Fibroblast of skin of scalp (primary cell): ENCODE measurements at regions not wholly inside any gene's neighbourhood (a gene's known extent, or its start where the extent isn't known, plus 50 kb on each side); places are given as distances from the start of the nearest gene placed in this dataset.
"Not testable (repeated sequence)": the region's sequence is repeated elsewhere in the genome, so short reads cannot be mapped to it uniquely, and the experiment has no call there.

ENCODE experiments used
- DNase-seq: peaks from one replicate; pipeline ENCODE4 v3.0.0-alpha.2; 2013

DNA sequence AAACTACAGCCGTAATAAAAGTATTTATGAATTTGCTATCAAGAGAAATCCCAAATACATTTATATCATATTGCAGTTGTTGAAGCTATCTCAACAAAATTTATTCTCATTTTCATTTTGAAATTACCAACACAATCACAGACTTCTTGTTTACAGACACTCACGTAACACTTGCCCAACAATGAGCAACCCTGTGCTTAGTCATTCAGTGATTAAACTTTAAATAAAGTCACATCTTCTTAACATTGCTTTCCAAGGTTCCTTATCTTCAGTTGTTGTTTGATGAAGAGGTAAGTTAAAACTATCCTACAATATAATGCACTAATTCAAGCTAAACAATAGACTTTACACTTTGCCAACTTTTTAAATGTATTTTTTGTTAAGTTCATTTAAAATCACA lies 601.8 kb downstream of the SLC16A7 start:
- DNase-seq, result no peak

DNA sequence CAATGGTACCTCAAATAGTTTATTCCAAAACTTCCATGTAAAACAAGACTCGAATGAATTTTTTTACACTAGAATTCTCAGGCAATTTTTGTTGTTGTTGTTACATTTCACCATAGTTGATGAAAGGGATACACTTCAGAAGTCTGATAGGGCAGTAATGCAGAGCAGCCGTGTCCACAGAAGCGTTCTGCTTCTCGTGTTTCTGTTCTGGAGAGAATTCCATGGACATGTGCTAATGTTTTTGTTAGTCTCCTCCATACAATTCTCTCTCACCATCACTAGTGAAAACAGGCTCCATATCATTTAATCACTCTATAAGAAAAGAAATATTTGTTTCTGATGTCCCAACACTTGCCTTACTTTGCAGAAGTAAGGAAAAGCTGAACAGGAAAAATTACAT lies 606.1 kb downstream of the SLC16A7 start:
- DNase-seq, result peak; percentile 61

DNA sequence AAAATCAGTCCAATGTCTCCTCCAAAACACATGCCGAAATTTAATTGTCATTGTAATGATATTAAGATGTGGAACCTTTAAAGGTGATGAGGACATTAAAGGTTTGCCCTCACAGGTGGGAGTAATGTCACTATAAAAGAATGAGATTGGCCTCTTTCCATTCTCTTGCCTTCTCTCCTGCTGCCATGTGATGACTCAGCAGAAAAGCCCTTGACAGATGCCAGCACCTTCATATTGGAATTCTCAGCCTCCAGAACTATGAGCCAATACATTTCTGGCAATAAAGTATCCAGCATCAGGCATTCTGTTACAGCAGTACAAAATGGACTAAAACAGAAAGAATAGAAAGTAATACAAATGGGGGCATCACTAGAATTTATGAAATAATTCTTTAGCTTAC lies 609.7 kb downstream of the SLC16A7 start:
- DNase-seq, result peak; percentile 53

DNA sequence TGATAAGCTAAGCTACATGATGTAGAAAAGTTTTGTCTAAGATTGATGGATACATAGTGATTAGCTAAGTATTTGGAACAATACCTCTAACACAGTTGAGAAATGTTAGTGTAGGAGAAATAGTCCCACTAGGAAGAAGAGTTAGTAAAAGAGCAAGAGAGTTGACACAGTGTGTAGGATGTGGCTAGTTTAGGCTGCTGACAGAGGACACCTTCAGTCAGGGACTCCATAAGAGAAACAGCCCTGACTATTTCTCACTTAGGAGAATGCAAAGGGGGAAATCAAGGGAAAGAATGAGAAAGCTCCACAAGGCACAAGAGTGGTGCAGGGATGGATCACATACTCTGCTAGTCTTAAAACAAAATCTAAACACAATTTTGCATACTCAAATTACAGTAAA lies 613.7 kb downstream of the SLC16A7 start:
- no peak for DNase-seq

DNA sequence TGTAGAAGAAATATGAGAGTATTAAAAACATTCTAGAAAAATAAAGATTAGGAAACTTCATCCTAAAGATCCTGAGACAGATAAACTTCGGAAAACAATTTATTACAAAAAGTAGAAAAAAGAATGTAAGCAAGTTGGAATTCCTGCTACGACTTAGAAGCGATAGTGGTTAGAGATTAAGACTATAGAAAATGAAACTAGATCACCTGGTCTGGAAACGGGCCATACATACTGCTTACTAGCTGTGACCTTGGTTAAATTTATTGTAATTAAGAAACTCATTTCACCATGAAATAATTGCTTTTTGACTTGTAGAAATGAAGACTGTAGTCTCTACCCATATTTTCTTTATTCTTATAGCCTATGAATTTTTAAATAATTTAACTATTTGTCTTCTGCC lies 614.1 kb downstream of the SLC16A7 start:
- no peak for DNase-seq

DNA sequence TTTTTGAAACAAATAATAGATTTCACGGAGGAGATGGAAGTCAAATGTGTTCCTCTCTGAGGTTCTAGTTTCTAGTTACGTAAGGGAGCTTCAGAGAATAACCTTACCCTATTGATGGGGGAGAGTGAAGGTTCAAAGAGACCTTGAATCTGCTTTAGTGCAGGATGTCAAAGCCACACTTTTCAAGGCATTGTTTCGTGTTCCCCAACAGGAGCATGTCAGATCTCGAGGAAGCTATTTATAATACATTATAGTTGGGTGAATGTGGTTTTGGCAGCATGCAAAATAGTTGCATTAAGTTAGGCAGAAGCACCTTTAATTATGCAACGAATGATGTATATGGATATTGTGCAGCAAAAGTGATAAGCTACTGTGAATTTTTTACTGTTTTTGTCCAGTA lies 614.9 kb downstream of the SLC16A7 start:
- DNase-seq, result no peak

DNA sequence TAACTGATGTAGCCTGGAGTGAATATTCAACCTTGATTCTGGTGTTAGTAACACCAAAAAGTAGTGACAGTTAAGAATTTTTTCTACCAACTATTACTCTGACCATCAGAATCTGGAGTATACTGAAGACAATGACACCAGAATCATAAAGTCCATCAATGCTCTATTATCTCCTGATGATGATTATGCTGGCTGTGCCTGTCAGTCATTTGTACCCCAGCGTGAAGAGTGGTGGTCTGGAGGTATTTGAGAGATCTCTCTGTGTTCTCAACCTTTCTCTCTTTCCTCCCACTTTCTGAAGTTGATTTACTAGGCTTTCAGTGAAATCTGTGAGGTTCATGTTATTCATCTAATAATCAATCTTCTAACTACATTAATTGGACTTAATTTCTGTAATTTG lies 615.4 kb downstream of the SLC16A7 start:
- DNase-seq, result no peak

DNA sequence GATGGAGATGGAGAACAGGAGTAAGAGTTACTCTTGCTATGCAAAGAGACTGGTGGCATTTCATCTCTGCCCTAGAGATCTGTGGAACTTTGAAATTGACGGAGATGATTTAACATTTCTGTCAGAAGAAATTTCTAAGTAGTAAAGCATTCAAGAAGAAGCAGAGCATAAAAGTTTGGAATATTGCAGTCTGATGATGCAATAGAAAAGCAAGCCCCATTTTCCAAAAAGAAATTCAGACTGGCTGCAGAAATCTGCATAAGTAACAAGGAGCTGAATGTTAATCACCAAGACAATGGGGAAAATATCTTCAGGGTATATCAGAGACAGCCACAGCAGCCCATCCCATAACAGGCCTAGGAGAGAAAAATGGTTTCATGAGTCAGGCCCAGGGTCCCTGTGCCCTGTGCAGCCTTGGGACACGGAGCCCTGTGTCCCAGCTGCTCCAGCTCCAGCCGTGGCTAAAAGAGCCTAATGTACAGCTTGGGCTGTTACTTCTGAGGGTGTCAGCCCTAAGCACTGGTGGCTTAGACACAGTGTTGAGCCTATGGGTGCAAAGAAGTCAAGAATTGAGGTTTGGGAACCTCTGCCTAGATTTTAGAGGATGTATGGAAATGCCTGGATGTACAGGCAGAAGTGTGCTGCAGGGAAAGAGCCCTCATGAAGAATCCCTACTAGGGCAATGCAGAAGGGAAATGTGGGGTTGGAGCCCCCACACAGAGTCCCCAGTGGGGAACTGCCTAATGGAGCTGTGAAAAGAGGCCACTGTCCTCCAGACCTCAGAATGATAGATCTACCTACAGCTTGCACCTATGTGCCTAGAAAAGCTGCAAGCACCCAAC lies 616.6 kb downstream of the SLC16A7 start:
- no peak for DNase-seq

DNA sequence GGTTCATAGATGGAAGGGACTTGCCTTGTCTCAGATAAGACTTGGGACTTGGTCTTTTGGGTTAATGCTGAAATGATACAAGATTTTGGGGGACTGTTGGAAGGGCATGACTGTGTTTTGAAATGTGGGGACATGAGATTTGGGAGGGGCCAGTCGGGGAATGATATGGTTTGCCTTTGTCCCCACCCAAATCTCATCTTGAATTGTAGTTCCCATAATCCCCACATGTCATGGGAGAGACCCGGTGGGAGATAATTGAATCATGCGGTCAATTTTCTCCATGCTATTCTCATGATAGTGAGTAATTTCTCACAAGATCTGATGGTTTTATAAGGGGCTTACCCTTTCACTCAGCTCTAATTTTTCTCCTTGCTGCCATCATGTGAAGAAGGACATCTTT lies 617.4 kb downstream of the SLC16A7 start:
- not testable (repeated sequence) for DNase-seq

DNA sequence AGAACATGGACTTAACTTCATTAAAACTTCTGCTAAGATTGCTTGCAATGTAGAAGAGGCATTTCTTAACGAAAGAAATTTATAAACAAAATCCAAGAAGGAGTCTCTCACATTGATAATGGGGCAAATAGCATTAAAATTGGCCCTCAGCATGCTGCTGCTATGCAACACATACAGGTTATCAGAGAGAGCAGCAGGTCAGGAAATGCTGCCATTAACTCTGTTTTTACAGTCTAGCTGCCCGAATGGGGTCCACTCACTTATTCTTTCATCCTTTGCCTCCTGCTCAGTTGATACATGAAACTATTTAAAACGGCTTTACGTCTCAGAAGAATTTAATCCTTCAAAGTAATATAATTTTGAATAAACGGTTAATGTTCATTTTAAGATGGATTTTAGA lies 620.4 kb downstream of the SLC16A7 start:
- DNase-seq, result no peak

DNA sequence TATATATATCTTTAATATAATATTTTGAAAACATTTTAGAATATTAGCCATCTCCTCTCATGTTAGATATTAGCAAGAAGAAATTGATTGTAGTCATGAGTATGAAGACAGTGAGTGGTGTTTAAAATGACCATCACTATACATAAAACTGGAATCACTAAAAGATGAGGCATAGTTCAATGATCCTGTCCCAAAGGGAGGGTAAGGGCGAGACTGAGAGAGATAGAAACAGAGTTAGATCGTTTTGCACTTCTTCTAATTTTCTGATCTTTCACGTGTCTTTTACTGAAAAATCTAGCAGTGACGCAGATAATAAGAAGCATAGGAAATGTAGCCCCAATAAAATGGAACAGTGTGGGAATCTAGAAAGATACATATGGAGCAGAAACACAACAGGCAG lies 627.4 kb downstream of the SLC16A7 start:
- no peak for DNase-seq

DNA sequence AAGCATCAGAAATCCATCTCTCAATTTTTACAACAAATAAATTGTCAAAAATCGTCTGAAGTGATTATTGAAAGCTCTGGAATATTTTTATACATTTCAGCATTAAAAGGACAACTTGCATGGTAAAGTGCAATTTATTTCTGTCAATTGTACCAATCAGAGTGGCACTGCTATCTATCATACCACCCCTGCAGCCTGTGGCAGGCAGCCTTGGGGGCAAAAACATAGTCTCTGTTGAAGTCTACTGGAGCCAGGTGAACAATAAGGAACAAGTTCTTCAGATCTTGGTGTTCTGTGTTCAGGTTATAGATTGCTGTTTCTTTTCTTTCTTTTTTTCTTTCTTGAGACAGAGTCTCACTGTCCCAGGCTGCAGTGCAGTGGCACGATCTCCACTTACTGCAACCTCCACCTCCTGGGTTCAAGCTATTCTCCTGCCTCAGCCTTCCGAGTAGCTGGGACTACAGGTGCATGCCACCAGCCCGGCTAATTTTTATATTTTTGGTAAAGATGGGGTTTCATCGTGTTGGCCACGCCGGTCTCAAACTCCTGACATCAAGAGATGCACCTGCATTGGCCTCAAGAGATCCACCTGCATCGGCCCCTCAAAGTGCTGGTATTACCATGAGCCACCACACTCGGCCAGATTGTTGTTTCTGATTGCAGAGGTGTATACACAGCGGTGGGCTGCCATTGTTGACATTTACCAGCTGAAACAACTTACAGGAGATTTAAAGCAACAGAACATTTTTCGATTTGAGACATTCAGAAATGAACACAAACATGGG lies 629.6 kb downstream of the SLC16A7 start:
- DNase-seq, result no peak

DNA sequence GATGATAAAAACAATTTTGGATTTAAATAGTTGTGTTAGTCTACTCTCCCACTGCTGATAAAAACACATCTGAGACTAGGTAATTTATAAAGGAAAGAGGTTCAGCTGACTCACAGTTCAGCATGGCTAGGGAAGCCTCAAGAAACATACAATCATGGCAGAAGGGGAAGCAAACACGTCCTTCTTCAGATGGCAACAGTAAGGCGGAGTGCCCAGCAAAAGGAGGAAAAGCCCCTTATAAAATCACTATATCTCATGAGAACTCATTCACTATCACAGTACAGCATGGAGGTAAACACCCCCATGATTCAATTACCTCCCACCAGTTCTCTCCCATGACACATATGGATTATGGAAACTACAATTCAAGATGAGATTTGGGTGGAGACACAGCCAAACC lies 632.1 kb downstream of the SLC16A7 start:
- DNase-seq, result no peak

DNA sequence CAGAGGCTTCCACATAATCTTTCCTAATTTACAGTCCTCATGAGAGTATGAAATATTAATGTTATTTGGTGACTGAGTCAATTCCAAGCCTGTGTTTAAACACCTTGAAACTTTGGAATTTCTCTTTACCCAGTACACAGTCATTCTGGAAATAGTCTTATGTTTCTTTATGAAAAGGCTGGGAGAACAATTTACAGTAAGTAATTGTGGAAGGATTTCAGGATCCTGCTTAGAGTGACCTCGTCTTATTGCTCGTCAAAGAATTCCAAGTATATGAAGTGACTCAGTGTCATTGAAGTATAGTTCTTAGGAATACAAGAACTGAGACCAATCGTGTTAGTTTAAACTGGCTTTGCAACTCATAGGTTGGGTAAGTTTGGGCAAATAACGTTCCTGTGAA lies 634.2 kb downstream of the SLC16A7 start:
- DNase-seq, result peak; percentile 39

DNA sequence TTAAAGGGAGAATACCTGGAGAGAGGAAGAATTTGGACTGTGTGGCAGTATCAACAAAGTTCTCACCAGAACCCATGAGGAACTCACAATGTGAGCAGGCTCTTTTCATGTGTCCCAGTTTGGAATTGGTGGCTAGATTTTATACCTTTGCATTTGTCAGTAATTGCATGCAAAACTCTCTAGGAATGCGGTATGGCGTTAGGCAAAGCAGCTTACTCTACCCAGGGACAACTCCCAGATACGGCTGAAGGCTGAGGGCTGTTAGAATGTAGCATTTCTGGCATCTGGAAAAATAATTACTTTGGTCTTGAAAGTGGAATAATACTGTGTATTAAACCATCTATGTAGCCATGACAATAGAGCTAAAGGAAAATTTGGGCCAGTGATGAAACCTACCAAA lies 635.5 kb downstream of the SLC16A7 start:
- DNase-seq, result peak; percentile 3

DNA sequence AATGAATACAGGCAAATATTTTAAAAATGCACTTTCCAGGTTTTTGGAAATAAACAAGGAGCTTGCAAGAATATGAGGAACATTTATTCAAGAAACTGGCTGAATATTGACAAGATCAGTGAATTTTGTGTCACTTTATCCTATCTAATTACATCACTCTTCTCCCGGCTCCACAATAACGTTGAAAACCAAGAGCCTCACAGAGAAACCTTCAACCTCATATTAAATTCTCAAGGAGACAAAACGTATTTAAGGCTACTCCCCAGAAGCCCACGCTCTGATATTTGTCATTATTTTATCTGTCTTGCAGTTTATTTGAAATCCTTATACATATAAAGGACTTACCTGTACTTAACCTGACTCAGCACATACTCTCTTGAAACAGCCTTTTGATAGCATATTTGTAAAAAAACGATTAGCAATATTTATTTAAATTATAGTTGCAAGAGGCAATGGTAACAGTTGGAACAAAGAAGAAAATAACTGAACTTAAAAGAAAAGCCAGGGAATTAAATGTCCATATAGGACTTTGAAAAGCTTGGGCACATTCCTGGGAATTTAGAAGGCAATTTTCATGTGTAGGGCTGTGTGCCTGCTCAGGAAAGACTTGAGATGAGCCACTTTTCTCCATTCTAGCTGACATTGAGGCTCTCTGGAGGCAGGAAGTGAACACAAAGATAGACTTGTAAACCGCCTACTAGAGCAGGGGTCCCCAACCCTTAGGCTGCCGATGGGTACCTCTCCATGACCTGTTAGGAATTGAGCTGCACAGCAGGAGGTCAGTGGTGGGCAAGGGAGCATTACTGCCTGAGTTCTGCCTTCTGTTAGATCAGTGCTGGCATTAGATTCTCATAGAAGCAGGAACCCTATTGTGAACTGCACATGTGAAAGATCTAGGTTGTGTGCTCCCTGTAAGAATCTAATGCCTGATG lies 636.4 kb downstream of the SLC16A7 start:
- no peak for DNase-seq

DNA sequence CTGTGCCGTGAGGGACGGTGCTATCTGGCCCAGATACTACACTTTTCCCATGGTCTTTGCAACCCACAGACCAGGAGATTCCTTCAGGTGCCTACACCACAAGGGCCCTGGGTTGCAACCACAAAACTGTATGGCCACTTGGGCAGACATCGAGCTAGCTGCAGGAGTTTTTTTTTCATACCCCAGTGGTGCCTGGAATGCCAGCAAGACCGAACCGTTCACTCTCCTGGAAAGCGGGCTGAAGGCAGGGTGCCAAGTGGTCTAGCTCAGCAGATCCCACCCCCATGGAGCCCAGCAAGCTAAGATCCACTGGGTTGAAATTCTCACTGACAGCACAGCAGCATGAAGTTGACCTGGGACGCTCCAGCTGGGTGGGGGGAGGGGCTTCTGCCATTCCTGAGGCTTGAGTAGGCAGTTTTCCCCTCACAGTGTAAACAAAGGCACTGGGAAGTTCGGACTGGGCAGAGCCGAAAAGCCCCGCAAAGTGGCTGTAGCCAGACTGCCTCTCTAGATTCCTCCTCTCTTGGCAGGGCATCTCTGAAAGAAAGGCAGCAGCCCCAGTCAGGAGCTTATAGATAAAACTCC lies 638.9 kb downstream of the SLC16A7 start:
- DNase-seq, result peak; percentile 37

DNA sequence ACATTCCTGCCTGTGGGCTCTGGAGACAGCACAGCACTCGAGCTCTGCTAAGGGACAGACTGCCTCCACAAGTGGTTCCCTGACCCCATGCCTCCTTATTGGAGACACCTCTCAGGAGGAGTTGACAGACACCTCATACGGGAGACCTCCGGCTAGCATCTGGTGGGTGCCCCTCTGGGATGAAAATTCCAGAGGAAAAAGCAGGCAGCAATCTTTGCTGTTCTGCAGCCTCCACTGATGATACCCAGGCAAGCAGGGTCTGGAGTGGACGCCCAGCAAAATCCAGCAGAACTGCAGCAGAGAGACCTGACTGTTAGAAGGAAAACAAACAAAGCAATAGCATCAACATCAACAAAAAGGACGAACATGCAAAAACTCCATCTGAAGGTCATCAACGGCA lies 639.4 kb downstream of the SLC16A7 start:
- DNase-seq, result no peak

DNA sequence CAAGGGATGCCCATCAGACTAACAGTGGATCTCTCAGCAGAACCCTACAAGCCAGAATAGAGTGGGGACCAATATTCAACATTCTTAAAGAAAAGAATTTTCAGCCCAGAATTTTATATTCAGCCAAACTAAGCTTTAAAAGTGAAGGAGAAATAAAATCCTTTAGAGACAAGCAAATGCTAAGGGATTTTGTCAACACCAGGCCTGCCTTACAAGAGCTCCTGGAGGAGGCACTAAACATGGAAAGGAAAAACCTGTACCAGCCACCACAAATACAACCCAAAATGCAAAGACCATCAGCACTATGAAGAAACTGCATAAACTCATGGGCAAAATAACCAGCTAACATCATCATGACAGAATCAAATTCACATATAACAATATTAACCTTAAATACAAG lies 640.6 kb downstream of the SLC16A7 start:
- not testable (repeated sequence) for DNase-seq

DNA sequence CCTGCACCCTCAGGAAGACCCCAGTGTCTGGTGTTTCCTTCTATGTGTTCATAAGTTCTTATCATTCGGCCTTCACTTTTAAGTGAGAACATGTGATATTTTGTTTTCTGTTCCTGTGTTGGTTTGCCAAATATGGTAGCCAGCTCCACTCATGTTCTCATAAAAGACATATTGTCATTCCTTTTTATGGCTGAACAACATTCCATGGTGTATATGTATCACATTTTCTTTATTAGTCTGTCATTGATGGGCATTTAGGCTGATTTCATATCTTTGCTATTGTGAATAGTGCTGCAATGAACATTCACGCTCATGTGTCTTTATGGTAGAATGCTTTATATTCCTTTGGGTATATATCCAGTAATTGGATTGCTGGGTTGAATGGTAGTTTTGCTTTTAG lies 645.1 kb downstream of the SLC16A7 start:
- DNase-seq, result peak; percentile 63

DNA sequence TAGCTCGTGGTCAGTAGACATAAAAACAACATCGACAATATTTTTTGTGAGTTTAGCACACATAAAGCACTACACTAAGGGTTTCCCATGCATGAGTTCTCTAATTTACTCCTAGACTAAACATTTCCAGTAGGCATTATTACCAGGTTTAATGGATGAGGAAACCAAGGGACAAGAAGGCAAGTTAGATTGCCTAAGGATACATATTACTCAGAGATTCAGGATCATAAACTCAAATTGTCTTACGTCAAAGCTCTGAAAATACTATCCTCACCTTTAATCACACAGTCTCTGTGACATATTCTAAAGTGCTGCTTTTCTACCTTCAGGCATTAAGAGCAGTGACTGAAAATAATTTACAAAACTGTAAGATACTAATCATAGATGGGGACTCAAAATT lies 655.3 kb downstream of the SLC16A7 start:
- no peak for DNase-seq

DNA sequence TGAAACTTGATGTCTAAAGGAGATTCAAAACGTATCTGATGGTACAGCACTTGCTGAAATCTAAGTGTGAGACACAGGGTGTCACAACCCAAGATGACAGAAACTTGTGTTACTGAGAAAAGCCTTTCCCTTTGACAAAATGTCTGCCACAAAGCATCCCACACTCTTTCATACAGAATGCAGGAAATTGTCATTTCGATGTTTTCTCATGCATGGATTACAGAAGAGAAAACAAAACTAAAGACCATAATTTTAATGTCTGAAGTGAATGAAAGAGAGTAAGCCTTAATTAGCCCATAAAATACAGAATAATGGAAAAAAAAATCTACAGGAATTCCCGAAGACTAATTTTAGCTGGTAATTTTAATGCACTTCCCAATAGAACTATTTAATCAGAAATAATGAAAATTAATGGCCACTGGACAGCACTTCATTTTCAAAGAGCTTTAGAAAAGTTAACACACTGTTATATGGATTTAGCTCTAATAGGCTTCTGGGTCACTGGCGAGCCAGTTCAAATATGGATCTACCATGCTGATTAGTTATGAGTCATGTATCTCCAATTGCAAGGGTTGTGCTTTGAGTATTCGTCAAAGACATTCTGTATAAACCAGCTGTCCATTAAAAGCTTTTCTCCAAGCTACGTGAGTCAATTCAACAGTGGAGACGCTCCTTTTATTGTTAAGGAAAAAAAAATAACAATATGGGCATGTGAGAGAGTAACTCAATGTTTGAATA lies 656.7 kb downstream of the SLC16A7 start:
- DNase-seq, result no peak
